Activated CD8-positive, alpha-beta memory T cell treated with anti-CD3 and anti-CD28 coated beads, Interleukin-2, amount 50 U/mL, for 48 hours (primary cell): ENCODE measurements at regions not wholly inside any gene's neighbourhood (a gene's known extent, or its start where the extent isn't known, plus 50 kb on each side); places are given as distances from the start of the nearest gene placed in this dataset.

Experiments
- DNase-seq: peaks from one replicate; pipeline ENCODE4 v3.0.0-alpha.2; 2020

GRCh38 chr18:46350598-46351159 lies 246.5 kb downstream of the HAUS1 start:
- no peak for DNase-seq

- DNase-seq = no peak
Observed at GRCh38 chr18:46352520-46353250, 248.5 kb downstream of the HAUS1 start.

- DNase-seq = no peak
Observed at GRCh38 chr18:46353460-46353859, 249.3 kb downstream of the HAUS1 start.

- no peak for DNase-seq
Observed at GRCh38 chr18:46356278-46357033, 252.3 kb downstream of the HAUS1 start.

GRCh38 chr18:46360102-46360699 lies 256.0 kb downstream of the HAUS1 start:
- DNase-seq = no peak

GRCh38 chr18:46360866-46361265 lies 256.7 kb downstream of the HAUS1 start:
- DNase-seq = no peak

GRCh38 chr18:46362533-46362932 lies 258.3 kb downstream of the HAUS1 start:
- DNase-seq = no peak

- DNase-seq = no peak
Observed at GRCh38 chr18:46364048-46364447, 259.9 kb downstream of the HAUS1 start.

- DNase-seq = no peak
Observed at GRCh38 chr18:46366201-46366600, 262.0 kb downstream of the HAUS1 start.

- no peak for DNase-seq
Observed at GRCh38 chr18:46366751-46367376, 262.7 kb downstream of the HAUS1 start.

- no peak for DNase-seq
Observed at GRCh38 chr18:46369323-46369722, 265.1 kb downstream of the HAUS1 start.

- no peak for DNase-seq
Observed at GRCh38 chr18:46370898-46371297, 266.7 kb downstream of the HAUS1 start.

- no peak for DNase-seq
Observed at GRCh38 chr18:46372670-46373069, 268.5 kb downstream of the HAUS1 start.

GRCh38 chr18:46373131-46373530 lies 268.9 kb downstream of the HAUS1 start:
- DNase-seq = no peak

- no peak for DNase-seq
Observed at GRCh38 chr18:46373791-46374190, 269.6 kb downstream of the HAUS1 start.

GRCh38 chr18:46374850-46375249 lies 270.7 kb downstream of the HAUS1 start:
- DNase-seq = no peak

GRCh38 chr18:46377557-46377956 lies 273.4 kb downstream of the HAUS1 start:
- no peak for DNase-seq

- no peak for DNase-seq
Observed at GRCh38 chr18:46378126-46378863, 274.1 kb downstream of the HAUS1 start.

GRCh38 chr18:46378864-46379207 lies 274.7 kb downstream of the HAUS1 start:
- DNase-seq = no peak

- DNase-seq = no peak
Observed at GRCh38 chr18:46379323-46379950, 275.3 kb downstream of the HAUS1 start.

GRCh38 chr18:46385124-46385523 lies 271.9 kb downstream of the LOXHD1 start:
- no peak for DNase-seq

- no peak for DNase-seq
Observed at GRCh38 chr18:46386788-46387187, 270.2 kb downstream of the LOXHD1 start.
